AG04449 (cell line): ENCODE measurements at regions not wholly inside any gene's neighbourhood (a gene's known extent, or its start where the extent isn't known, plus 50 kb on each side); places are given as distances from the start of the nearest gene placed in this dataset.

Experiments
- CTCF ChIA-PET: fragments of 350-600 bp; formaldehyde crosslinking; extraction: SDS; loops from one replicate; lab custom pipeline; 2021; ENCODE audit warnings: antibody characterized with exemption; lab: Yijun Ruan, JAX
- POLR2A ChIA-PET: fragments of 400-600, 350-600 bp; formaldehyde crosslinking; extraction: SDS; loops from one replicate; lab custom pipeline; 2020; ENCODE audit warnings: antibody characterized with exemption, inconsistent platforms; lab: Yijun Ruan, JAX
- DNase-seq: peaks from one replicate; pipeline ENCODE4 v3.0.0-alpha.2; 2010; ENCODE audit warnings: low read depth, low spot score
- H3K4me3 ChIP-seq: 2 replicates; pipeline ENCODE4 v1.5.1; 2011; ENCODE audit warnings: low read depth, mild to moderate bottlenecking, control low read depth, low read length
- CTCF ChIP-seq: IDR thresholded peaks from one replicate; pipeline ENCODE4 v1.5.1; 2011; ENCODE audit warnings: mild to moderate bottlenecking, moderate library complexity, low read length, control low read depth, inconsistent platforms; ENCODE audit not compliant: insufficient read depth; ENCODE audit errors: missing control alignments

DNA sequence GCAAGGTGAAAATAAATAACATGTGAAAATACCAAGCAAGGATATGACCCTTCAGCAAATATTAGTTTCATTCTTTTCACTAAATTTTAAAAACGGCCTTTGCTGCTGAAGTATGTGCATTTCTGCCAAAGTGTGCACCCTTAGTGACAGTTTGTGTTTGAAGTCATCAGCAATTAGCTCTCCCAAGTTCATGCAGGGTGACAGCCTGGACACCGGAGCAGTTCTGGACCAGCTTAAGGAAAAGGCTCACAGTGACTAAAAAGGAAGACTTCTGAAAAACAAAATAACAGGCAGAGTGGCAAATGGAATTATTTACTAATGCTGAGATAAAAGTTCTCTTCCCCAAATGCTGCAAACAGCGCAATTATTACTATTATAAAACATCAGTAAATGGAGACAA, 69.3 kb upstream of the NEBL start:
- DNase-seq = no peak
- H3K4me3 ChIP-seq = no peak overlapping the region
- POLR2A ChIA-PET = no interaction called here
- no peak for TF ChIP-seq CTCF
- CTCF ChIA-PET = no interaction called here

GRCh38 chr10:20963721-20964595, 66.8 kb upstream of the NEBL start:
- CTCF ChIA-PET = no interaction called here
- POLR2A ChIA-PET = no interaction called here
- no peak for DNase-seq
- H3K4me3 ChIP-seq = no peak overlapping the region
- no peak for TF ChIP-seq CTCF

DNA sequence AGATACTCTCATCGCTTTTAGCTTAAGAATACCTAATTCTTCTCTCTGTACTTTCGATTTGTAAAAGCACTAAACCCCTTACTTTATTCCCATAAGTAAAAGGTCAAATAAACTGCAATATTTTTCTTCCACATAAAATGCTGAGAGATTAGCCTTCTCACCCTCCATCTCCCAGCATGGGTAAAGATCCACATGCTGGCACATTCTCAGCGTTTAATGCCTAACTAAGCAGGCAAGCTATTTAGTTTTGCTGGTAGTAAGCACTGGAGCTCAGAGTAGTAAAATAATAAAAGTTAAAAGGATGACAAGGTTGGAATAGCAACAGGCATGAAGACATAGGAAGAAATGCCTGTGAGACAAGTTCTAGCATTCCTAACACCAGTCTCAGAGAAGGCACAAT, 65.9 kb upstream of the NEBL start:
- DNase-seq = no peak
- ChIA-PET POLR2A (no interaction called here), CTCF (no interaction called here)
- TF ChIP-seq CTCF = no peak
- H3K4me3 ChIP-seq = no peak overlapping the region

DNA sequence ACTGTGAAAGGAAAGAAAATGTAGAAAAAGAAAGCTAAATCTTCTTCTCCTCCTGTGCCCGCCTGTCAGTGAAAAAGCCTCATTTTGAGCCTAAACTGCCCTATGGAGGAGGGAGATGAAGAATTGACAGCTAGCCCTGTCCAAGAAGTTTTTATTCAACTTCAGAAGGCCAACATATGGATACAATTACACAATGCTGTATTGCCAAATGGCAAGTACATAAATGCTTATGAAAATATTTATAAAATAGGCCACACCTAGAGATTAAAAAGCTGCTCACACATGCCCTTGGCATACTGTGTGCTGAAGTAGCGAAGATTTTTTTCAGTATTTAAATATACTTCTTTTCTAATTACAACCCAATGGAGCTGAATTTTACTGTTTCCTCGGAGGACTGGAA, 65.1 kb upstream of the NEBL start:
- no peak for TF ChIP-seq CTCF
- ChIA-PET POLR2A (no interaction called here), CTCF (no interaction called here)

DNA sequence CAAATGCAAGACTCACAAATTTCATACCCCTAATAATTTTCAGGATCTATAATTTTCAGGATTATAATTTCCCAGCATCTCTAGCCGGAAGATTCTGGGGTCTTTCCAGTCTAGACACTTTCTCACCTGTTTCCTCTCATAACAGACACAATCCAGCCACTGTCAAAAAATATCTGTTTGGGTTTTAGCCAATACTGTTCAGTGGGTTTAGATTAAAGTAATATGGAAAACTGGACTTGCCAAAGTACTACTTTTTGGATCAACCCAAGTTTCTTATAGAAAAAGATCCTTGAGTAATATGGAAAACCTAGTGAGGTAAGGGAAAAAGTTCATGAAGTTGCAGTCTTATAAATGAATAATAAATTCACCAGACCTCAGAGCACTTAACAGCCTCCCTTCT, 62.1 kb upstream of the NEBL start:
- CTCF ChIA-PET = no interaction called here
- no peak for DNase-seq
- no peak for TF ChIP-seq CTCF
- POLR2A ChIA-PET = no interaction called here
- no peak overlapping the region for H3K4me3 ChIP-seq

More for the DNA sequence above, 65.1 kb upstream of the NEBL start:
- no peak overlapping the region for H3K4me3 ChIP-seq
- no peak for DNase-seq

GRCh38 chr10:20958764-20959163, 61.7 kb upstream of the NEBL start:
- DNase-seq = no peak
- ChIA-PET CTCF (no interaction called here), POLR2A (no interaction called here)
- no peak for TF ChIP-seq CTCF
- no peak overlapping the region for H3K4me3 ChIP-seq
